ENCODE measurements at regions not wholly inside any gene's neighbourhood (a gene's known extent, or its start where the extent isn't known, plus 50 kb on each side); places are given as distances from the start of the nearest gene placed in this dataset.
"Not testable (repeated sequence)": the region's sequence is repeated elsewhere in the genome, so short reads cannot be mapped to it uniquely, and the experiment has no call there.

DNA sequence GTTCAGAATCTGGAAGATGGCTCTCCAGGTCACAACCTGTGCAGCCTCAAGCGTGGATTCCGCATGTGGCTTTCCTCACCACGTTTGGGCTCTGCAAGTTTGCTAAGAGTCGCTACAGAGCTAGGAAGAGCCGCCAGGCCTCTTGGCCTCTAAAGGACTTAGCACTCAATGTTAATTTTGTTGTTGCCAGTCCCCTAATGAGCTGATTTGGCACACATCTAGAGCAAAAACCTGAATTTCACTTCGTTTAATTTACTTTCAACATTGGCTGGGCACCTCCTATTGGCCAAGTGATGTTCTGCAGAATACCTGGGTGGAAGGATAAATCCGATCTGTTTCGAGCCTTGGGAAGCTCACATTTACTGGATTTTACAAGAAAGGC is 65.8 kb upstream of the UNC5A start:
- no peak for DNase-seq (ENCODE audit: low read depth in 4 of 4, low spot score in 3 of 4)

GRCh38 chr5:176747670-176748072 is 62.7 kb upstream of the UNC5A start:
- no peak for DNase-seq (ENCODE audit: low read depth in 4 of 4, low spot score in 3 of 4)

DNA sequence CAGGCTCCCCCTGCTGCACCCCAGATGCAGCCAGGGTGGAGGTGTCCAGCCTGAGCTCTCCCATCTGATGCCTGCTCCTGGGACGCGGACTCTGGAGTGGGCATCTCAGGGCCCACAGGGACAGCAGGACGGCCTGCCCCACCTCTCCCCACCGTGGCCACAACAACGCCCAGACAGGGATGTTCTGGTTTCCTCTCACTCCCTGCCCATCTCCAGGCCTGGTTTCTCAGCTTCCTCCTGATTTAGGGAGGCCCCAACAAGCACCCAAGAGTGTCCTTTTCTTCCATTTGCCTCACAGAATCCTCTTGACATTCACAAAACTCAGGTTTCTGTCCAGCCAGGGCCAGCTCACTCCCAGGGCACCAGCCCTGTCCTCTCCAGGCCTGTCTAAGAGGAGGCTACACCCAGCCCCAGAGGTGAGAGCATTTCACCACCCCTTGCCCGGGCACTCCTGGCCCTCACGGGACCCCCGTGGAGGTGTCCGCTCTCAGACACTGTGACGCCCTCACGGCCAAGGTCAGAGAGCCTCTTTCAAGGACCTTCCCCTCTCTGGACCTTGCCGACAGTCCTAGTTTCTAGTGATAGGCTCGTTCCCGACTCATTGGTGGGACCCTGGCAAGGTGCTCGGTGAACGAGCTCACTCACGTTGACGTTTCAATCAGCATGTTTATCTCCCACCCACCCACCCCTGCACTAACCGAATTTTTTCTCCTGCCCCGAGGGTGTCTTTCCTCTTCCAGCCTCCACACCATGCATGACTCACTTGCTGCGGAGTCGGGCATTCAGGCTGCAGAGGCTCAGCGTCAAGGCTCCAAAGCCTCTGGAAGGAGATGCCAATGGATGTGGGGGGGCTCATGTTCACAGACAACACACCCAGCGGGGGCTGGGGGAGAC is 62.0 kb upstream of the UNC5A start:
- no peak for DNase-seq (ENCODE audit: low read depth in 4 of 4, low spot score in 3 of 4)

DNA sequence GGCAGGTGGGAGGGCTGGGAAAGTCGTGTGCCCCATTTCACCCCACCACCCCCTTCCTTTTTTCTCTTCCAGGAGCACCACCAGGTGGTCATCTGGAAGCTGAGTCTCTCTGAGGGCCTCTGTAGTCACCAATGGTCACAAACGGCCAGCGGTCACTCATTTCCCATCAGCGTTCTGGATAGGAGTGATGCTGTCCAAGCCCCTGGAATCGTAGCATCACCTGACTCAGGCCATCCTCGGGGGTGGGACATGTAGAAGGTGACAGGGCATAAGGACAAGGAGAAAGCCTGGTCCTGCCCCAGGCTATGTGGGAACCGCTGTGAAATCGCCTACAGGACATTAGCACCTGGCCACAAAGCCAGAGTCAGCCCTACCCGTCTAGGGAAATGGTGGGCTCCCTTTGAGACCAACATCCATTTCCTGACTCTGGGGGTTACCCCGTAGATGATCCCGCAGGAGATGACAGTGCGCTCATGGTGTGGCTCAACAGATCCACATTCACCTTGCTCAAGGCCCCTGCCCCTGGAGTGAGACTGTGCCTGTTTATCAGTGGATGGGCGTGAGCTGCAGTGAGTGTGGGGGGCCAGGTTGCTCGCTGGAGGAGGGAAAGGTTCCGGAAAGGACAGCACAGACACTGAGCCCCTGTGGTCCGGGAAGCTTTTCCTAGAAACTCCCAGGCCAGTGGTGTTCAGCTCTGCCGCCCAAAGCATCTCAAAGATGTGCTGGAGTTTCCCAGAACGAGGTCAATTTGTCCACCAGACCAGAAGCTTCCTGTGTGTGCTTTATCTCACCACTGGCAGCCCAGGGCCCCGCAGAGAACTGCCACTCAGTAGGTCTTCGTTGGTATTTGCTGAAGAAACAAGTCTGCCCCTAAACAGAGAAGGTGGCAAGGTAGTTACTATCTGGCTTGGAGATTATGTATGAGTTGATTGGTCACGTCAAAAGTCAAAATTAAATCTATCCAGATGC is 61.1 kb upstream of the UNC5A start:
- DNase-seq (ENCODE audit: low read depth in 4 of 4, low spot score in 3 of 4): no peak

GRCh38 chr5:176750144-176750543 is 60.2 kb upstream of the UNC5A start:
- DNase-seq (ENCODE audit: low read depth in 4 of 4, low spot score in 3 of 4): no peak

DNA sequence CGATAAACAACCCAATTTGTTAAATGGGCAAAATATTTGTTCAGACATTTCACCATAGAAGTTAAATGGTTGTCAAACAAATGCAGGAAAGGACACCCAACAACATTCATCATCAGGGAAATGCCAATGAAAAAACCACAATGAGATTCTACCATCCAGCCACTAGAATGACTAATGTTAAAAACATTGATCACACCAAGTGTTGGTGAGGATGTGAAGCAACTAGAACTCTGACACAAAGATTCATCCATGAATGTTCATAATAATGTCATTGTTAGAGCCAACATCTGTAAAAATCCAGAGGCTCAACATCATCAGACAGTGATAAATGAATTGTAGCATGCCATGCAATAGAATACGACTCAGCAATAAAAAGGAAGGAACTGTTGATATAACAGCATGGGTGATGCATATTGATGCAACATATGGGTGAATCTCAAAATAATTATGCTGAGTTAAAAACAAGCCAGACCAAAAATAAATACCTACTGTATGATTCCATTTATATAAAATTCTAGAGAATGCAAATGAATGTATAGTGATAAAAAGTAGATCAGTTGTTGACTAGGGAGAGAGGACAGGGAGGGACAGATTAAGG is 55.9 kb upstream of the UNC5A start:
- no peak for DNase-seq (ENCODE audit: low read depth in 4 of 4, low spot score in 3 of 4)

GRCh38 chr5:176755593-176755992 is 54.8 kb upstream of the UNC5A start:
- DNase-seq (ENCODE audit: low read depth in 4 of 4, low spot score in 3 of 4): not testable (repeated sequence)

- DNase-seq (ENCODE audit: low read depth in 4 of 4, low spot score in 3 of 4): not testable (repeated sequence)
Measured at GRCh38 chr5:176757569-176757968, 52.8 kb upstream of the UNC5A start.

Measured in left renal pelvis (tissue), 4 donors.